ENCODE measurements at regions not wholly inside any gene's neighbourhood (a gene's known extent, or its start where the extent isn't known, plus 50 kb on each side); places are given as distances from the start of the nearest gene placed in this dataset.

DNA sequence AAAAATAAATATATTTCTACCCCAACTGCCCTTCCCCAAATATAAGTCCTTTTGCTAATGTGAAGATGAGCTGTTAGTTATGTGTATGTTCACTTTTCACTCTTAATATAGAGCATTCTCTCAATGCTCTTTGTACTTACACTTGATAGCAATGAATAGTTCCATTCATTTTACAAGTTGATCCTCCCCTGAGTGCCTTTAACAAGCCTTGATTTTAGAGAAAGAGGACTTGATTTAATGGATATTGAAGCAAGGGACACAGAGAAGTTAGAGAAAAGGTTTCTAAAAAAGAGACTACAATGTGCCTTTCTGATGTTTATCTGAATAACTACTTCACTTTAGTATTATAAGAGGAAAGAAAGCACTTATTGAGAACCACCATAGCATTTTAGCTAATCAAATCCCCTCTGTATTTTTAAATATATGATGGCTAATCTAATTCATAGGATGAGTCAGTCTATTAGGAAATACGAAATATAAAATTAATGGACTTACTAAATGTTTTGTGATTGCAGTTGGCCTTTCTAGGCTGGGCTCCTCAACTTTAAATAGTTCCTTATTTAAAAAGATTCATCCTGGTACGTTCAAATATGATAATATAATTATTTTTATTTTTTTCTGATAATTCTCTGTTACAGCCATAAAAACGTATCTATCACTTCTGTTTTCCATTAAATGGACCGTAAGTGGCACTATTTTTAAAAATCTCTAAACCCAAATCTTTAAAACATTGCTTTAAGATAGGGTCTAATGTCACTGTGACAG is 1097.8 kb upstream of the SLC10A2 start:
- TF ChIP-seq, protein P1, sequence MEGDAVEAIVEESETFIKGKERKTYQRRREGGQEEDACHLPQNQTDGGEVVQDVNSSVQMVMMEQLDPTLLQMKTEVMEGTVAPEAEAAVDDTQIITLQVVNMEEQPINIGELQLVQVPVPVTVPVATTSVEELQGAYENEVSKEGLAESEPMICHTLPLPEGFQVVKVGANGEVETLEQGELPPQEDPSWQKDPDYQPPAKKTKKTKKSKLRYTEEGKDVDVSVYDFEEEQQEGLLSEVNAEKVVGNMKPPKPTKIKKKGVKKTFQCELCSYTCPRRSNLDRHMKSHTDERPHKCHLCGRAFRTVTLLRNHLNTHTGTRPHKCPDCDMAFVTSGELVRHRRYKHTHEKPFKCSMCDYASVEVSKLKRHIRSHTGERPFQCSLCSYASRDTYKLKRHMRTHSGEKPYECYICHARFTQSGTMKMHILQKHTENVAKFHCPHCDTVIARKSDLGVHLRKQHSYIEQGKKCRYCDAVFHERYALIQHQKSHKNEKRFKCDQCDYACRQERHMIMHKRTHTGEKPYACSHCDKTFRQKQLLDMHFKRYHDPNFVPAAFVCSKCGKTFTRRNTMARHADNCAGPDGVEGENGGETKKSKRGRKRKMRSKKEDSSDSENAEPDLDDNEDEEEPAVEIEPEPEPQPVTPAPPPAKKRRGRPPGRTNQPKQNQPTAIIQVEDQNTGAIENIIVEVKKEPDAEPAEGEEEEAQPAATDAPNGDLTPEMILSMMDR (IDR thresholded peaks at IDR 0.05), result no peak
- Histone ChIP-seq H3K27ac (no peak overlapping the region), H3K36me3 (no peaks in the 10 kb centered on the region), H3K27me3 (no peaks in the 10 kb centered on the region), H3K4me1 (no peaks in the 10 kb centered on the region), H3K4me3 (no peak overlapping the region), H3K9me3 (no peaks in the 10 kb centered on the region)
- no peak for DNase-seq
- intact Hi-C loops (cut with DNase I; ENCODE audit: low total_unique reads), result no loop called here

DNA sequence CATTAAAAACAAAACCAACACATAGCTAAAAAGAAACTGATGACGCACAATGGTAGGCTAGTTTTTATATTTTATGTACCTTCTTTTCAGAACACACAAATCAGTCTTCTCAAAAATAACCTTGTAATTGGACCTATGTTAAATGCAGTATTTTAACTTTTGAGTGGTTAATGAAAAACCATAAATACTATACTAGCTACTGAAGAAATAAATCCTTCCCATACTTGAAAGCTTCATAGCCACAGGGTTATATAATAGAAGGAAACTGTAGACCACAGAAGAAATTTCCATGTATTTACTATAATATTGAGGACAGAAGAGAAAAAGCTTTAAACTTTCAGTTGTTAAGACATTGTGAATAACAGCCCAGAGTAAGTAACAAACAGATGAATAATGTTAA is 1094.3 kb upstream of the SLC10A2 start:
- no peak overlapping the region for H3K4me3 ChIP-seq
- no peaks in the 10 kb centered on the region for H3K9me3 ChIP-seq
- intact Hi-C loops (cut with DNase I; ENCODE audit: low total_unique reads), result no loop called here
- no peaks in the 10 kb centered on the region for H3K27me3 ChIP-seq
- no peaks in the 10 kb centered on the region for H3K4me1 ChIP-seq
- H3K36me3 ChIP-seq, result no peaks in the 10 kb centered on the region
- no peak for DNase-seq
- H3K27ac ChIP-seq, result no peak overlapping the region
- TF ChIP-seq, protein P1 (IDR thresholded peaks at IDR 0.05), result no peak

DNA sequence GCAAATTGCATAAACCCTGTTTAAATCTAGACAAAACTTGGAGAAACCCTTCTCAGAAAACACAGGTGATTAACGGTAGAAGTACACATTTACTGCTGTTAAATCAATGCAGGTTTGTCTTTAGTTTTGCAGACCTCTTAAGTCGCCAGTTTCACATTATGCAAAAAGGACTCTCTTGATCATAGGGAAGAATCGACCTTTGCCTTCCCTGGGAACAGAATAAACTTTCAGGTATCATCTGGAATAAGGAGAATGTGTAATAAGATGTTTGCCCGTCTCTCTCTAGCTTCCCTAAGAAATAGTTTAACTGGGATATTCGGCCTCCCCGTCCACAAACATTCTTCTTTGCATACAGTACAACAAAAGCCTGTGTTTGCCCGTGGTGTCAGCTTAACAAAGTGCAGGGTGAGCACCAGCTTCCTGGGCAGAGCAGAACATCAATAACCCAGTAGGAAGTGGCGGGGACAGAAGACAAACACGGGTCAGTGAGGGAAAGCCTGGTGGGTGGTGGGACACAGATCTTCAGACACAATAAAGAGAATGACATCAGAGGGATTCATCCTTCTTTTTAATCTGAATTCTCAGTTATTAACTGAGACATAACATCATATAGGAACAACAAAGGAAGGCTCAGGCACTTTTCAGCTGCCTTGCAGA is 1077.7 kb upstream of the SLC10A2 start:
- intact Hi-C loops (cut with DNase I; ENCODE audit: low total_unique reads), result no loop called here
- H3K9me3 ChIP-seq, result no peaks in the 10 kb centered on the region
- H3K27ac ChIP-seq, result no peak overlapping the region
- H3K4me1 ChIP-seq, result no peaks in the 10 kb centered on the region
- no peak overlapping the region for H3K4me3 ChIP-seq
- no peak for DNase-seq
- no peaks in the 10 kb centered on the region for H3K36me3 ChIP-seq
- TF ChIP-seq, protein P1 (IDR thresholded peaks at IDR 0.05), result no peak
- H3K27me3 ChIP-seq, result no peaks in the 10 kb centered on the region

DNA sequence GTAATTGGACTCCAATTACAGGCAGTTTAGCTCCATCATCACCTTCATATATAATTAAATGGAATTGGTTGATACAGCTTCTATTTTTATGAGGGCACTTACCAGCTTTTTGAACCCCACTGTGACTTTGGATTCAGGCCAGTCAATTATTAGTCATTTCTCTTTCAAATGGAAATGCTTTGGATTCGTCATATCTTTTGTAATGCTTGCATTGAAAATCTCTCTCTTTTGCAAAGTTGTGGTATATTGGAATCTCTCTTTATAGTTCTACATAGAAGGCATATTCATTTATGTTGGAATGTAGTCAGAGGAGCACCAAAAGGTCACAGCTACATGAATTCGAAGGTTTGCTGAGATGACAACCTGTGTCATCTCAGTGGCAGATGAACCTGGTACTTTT is 1074.3 kb upstream of the SLC10A2 start:
- TF ChIP-seq, protein P1 (IDR thresholded peaks at IDR 0.05), result no peak
- H3K4me1 ChIP-seq, result no peaks in the 10 kb centered on the region
- H3K27me3 ChIP-seq, result no peaks in the 10 kb centered on the region
- no peaks in the 10 kb centered on the region for H3K9me3 ChIP-seq
- H3K27ac ChIP-seq, result no peak overlapping the region
- DNase-seq, result no peak
- intact Hi-C loops (cut with DNase I; ENCODE audit: low total_unique reads), result no loop called here
- no peaks in the 10 kb centered on the region for H3K36me3 ChIP-seq
- no peak overlapping the region for H3K4me3 ChIP-seq

DNA sequence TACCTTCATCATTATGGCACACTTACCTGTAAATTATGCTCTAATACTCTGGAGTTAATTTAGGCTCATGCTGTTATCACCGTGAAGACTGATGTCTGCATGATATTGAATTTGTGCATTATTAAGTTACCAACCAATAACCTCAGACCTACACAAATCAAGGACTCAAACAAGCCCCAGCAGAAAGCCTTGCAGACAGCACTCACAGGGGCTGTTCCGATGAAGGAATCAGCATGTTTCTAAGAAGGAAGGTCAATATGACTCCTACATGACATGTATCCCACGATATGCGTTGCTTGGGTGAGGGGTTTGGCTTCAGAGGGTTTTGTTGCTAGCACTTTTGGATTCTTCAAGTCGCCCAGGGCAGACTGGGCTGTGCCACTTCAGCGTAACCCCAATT is 1071.2 kb upstream of the SLC10A2 start:
- Histone ChIP-seq H3K27me3 (no peaks in the 10 kb centered on the region), H3K4me1 (no peaks in the 10 kb centered on the region), H3K27ac (no peak overlapping the region), H3K36me3 (no peaks in the 10 kb centered on the region), H3K9me3 (no peaks in the 10 kb centered on the region), H3K4me3 (no peak overlapping the region)
- no peak for DNase-seq
- TF ChIP-seq, protein P1 (IDR thresholded peaks at IDR 0.05), result no peak
- intact Hi-C loops (cut with DNase I; ENCODE audit: low total_unique reads), result no loop called here
